Activated CD8-positive, alpha-beta T cell treated with anti-CD3 and anti-CD28 coated beads for 36 hours (primary cell): ENCODE measurements at regions not wholly inside any gene's neighbourhood (a gene's known extent, or its start where the extent isn't known, plus 50 kb on each side); places are given as distances from the start of the nearest gene placed in this dataset.

ENCODE experiments used
- ATAC-seq: fragments of 200-7000 bp; cut with Tn5 transposase; one replicate; pipeline ENCODE4 v1.10.0; 2021; ENCODE audit warnings: mild to moderate bottlenecking, moderate library complexity
- CTCF ChIA-PET: fragments of 350-600 bp; sonication (Branson Sonifier 250); formaldehyde crosslinking; loops from one replicate; lab custom pipeline; 2021; ENCODE audit warnings: antibody characterized with exemption; lab: Charles Lee
- POLR2A ChIA-PET: fragments of 350-600 bp; sonication (Branson Sonifier 250); formaldehyde crosslinking; loops from one replicate; lab custom pipeline; 2021; ENCODE audit warnings: antibody characterized with exemption; lab: Charles Lee
- DNase-seq: peaks from one replicate; pipeline ENCODE4 v3.0.0-alpha.2; 2020
- H3K27ac Mint-ChIP-seq: one replicate; pipeline ENCODE4 v1.8.0; 2021; ENCODE audit warnings: mild to moderate bottlenecking, mixed read lengths
- H3K27me3 Mint-ChIP-seq: one replicate; pipeline ENCODE4 v1.8.0; 2021; ENCODE audit warnings: mixed read lengths
- H3K36me3 Mint-ChIP-seq: one replicate; pipeline ENCODE4 v1.8.0; 2021; ENCODE audit warnings: low read depth, mixed read lengths
- H3K4me1 Mint-ChIP-seq: one replicate; pipeline ENCODE4 v1.8.0; 2021; ENCODE audit warnings: low read depth, mixed read lengths
- H3K4me3 Mint-ChIP-seq: one replicate; pipeline ENCODE4 v1.8.0; 2021; ENCODE audit warnings: mild to moderate bottlenecking, moderate library complexity, mixed read lengths
- H3K9me3 Mint-ChIP-seq: one replicate; pipeline ENCODE4 v1.8.0; 2021; ENCODE audit warnings: mixed read lengths
- CTCF ChIP-seq: fragments of 200-600 bp; IDR thresholded peaks from one replicate; pipeline ENCODE4 v1.8.0; 2022; ENCODE audit warnings: antibody characterized with exemption, mild to moderate bottlenecking
- intact Hi-C: fragments of 100-400 bp; cut with micrococcal nuclease; formaldehyde crosslinking; loops from one replicate; pipeline ENCODE4 v1.10.0; 2022

- TF ChIP-seq CTCF = no peak
- Mint-ChIP-seq H3K9me3 (no peaks in the 10 kb centered on the region), H3K4me3 (no peak overlapping the region), H3K27me3 (peaks cover 2% of the 10 kb centered on the region), H3K4me1 (no peaks in the 10 kb centered on the region), H3K27ac (no peak overlapping the region), H3K36me3 (no peaks in the 10 kb centered on the region)
- DNase-seq = no peak
- CTCF ChIA-PET = no interaction called here
- intact Hi-C loops = no loop called here
- POLR2A ChIA-PET = interaction anchor here (0.6 kb wide), 1 partner anchor 517 kb away, joined by 3 read pairs; no protein-coding TSS in a partner anchor
- ATAC-seq = no peak
Measured at GRCh38 chr10:78445308-78445707, 411.6 kb downstream of the RPS24 start.

- H3K27ac Mint-ChIP-seq = no peak overlapping the region
- DNase-seq (no peak), ATAC-seq (no peak)
- ChIA-PET POLR2A (no interaction called here), CTCF (no interaction called here)
- no peaks in the 10 kb centered on the region for H3K4me1 Mint-ChIP-seq
- peaks cover 2% of the 10 kb centered on the region for H3K27me3 Mint-ChIP-seq
- no peaks in the 10 kb centered on the region for H3K9me3 Mint-ChIP-seq
- intact Hi-C loops = no loop called here
- TF ChIP-seq CTCF = no peak
- no peak overlapping the region for H3K4me3 Mint-ChIP-seq
- H3K36me3 Mint-ChIP-seq = no peaks in the 10 kb centered on the region
Measured at GRCh38 chr10:78448470-78448869, 414.8 kb downstream of the RPS24 start.

- Mint-ChIP-seq H3K27me3 (peaks cover 2% of the 10 kb centered on the region), H3K4me3 (no peak overlapping the region), H3K4me1 (no peaks in the 10 kb centered on the region), H3K36me3 (no peaks in the 10 kb centered on the region), H3K27ac (no peak overlapping the region), H3K9me3 (no peaks in the 10 kb centered on the region)
- intact Hi-C loops = no loop called here
- ATAC-seq = no peak
- no peak for DNase-seq
- no peak for TF ChIP-seq CTCF
- ChIA-PET POLR2A (no interaction called here), CTCF (no interaction called here)
Measured at GRCh38 chr10:78448994-78449418, 415.3 kb downstream of the RPS24 start.

GRCh38 chr10:78449554-78449953 lies 415.9 kb downstream of the RPS24 start:
- H3K9me3 Mint-ChIP-seq = no peaks in the 10 kb centered on the region
- H3K27ac Mint-ChIP-seq = no peak overlapping the region
- ATAC-seq = no peak
- peaks cover 3% of the 10 kb centered on the region for H3K27me3 Mint-ChIP-seq
- no peak overlapping the region for H3K4me3 Mint-ChIP-seq
- H3K4me1 Mint-ChIP-seq = no peaks in the 10 kb centered on the region
- CTCF ChIA-PET = no interaction called here
- POLR2A ChIA-PET = no interaction called here
- intact Hi-C loops = no loop called here
- no peak for TF ChIP-seq CTCF
- DNase-seq = no peak
- H3K36me3 Mint-ChIP-seq = no peaks in the 10 kb centered on the region

- H3K4me1 Mint-ChIP-seq = no peaks in the 10 kb centered on the region
Measured at GRCh38 chr10:78450239-78450638, 416.6 kb downstream of the RPS24 start.

More at GRCh38 chr10:78450239-78450638, 416.6 kb downstream of the RPS24 start:
- DNase-seq (no peak), ATAC-seq (no peak)
- no peaks in the 10 kb centered on the region for H3K9me3 Mint-ChIP-seq
- TF ChIP-seq CTCF = no peak
- no peak overlapping the region for H3K27ac Mint-ChIP-seq
- ChIA-PET CTCF (no interaction called here), POLR2A (no interaction called here)
- peaks cover 5% of the 10 kb centered on the region for H3K27me3 Mint-ChIP-seq
- intact Hi-C loops = no loop called here
- no peaks in the 10 kb centered on the region for H3K36me3 Mint-ChIP-seq
- no peak overlapping the region for H3K4me3 Mint-ChIP-seq
